ENCODE measurements at regions not wholly inside any gene's neighbourhood (a gene's known extent, or its start where the extent isn't known, plus 50 kb on each side); places are given as distances from the start of the nearest gene placed in this dataset.

DNA sequence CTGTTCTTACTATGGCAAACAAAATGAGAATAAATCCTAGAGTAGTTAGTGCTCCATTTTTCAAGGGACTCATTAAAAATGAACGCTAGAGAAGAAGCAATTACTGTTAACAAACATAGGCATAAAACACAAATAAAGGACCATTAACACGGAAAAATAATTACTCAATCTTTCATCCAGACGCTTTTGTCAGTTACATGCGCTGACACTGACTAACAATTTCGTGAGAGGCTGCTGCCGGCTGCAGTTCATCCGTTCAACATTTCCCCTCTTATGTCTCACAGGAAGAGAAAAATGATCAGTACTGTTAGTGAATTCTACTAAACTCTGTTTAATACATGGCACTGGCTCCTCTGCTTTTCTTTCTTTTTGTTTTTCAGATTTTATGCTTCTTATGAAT lies 472.7 kb upstream of the FLRT2 start:
- DNase-seq (ENCODE audit: low read depth), result no peak
- no peak overlapping the region for H3K4me3 ChIP-seq (ENCODE audit: low read length)
- TF ChIP-seq, protein P1, sequence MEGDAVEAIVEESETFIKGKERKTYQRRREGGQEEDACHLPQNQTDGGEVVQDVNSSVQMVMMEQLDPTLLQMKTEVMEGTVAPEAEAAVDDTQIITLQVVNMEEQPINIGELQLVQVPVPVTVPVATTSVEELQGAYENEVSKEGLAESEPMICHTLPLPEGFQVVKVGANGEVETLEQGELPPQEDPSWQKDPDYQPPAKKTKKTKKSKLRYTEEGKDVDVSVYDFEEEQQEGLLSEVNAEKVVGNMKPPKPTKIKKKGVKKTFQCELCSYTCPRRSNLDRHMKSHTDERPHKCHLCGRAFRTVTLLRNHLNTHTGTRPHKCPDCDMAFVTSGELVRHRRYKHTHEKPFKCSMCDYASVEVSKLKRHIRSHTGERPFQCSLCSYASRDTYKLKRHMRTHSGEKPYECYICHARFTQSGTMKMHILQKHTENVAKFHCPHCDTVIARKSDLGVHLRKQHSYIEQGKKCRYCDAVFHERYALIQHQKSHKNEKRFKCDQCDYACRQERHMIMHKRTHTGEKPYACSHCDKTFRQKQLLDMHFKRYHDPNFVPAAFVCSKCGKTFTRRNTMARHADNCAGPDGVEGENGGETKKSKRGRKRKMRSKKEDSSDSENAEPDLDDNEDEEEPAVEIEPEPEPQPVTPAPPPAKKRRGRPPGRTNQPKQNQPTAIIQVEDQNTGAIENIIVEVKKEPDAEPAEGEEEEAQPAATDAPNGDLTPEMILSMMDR (IDR thresholded peaks at IDR 0.05; ENCODE audit: insufficient read depth, low read depth, low read length, missing control alignments), result no peak

DNA sequence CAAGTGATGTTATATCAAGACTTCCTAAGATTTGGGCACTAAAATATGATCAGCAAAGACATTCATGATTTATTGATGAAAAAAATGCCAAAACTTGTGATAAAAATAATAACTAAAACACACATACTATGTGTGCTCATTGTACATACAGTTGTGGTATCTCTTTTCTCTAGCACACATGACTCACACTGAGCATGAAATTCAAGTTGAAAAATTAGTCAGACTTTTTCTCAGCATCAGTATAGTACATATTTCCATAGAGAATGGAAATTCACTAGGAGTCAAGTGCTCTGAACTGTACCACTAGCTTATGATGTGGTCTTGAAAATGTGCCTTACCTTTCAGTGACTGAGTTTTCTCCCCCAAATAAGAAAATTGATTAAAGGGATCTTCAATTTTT lies 471.8 kb upstream of the FLRT2 start:
- DNase-seq (ENCODE audit: low read depth), result peak; percentile 50
- H3K4me3 ChIP-seq (ENCODE audit: low read length), result no peak overlapping the region
- TF ChIP-seq, protein P1 (IDR thresholded peaks at IDR 0.05; ENCODE audit: insufficient read depth, low read depth, low read length, missing control alignments), result no peak

DNA sequence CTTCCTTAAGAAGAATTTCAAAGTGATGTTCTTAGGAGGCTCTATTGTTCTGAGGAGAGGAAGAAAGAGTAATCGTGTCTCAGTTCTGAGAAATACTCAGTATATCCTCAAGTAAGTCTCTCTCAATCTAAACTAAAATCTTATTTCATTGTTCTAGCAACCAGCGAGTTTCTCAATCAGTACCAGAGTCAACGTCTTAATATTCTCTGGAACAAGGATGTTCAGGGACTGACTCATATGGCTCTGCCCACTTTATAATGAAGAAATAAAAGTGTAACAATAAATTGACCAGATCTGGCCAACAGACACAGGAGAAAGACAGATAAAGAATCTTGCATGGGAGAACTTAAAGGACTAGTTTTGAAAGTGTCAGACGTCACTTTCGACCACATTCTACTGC lies 469.8 kb upstream of the FLRT2 start:
- peak; percentile 50 for DNase-seq (ENCODE audit: low read depth)
- TF ChIP-seq, protein P1 (IDR thresholded peaks at IDR 0.05; ENCODE audit: insufficient read depth, low read depth, low read length, missing control alignments), result no peak
- H3K4me3 ChIP-seq (ENCODE audit: low read length), result no peak overlapping the region

DNA sequence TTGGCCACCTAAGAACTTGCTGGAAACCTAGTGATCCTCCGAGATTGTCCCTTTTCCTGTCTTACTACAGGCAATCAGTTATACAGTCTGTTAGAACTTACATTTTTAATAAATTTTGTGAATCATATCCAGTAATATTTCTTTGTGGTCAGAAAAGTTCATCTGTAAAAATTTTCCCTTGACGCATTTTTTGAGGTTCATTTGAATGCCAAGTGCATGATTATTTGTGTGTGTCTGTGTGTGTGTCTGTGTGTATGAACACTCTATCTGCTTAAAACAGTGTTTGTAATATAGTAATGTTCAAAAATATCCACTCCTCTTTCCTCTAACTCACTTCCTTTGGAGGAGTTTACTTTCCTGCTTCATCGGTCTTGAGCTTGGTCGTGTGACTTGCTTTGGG lies 468.7 kb upstream of the FLRT2 start:
- H3K4me3 ChIP-seq (ENCODE audit: low read length), result no peak overlapping the region
- TF ChIP-seq, protein P1 (IDR thresholded peaks at IDR 0.05; ENCODE audit: insufficient read depth, low read depth, low read length, missing control alignments), result no peak
- DNase-seq (ENCODE audit: low read depth), result no peak

DNA sequence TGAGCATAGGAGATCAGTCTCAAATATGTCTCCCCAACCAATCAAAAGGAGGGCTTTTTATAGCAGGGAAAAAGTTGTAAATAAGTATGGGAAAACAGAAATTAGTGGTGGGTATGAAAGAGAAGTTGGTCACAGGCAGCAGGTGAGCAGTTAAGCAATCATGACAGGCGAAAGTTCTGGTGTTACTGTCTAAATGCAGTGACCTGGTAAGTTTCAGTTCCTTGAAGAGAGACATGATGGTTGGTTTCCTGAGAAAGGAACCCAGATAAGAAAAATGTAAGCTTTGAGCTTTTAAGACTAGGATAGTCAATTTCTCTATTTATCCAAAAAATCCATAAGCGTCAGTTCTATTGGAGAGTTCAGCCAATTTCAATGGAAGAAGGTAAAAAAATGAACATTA lies 466.2 kb upstream of the FLRT2 start:
- DNase-seq (ENCODE audit: low read depth), result no peak
- TF ChIP-seq, protein P1 (IDR thresholded peaks at IDR 0.05; ENCODE audit: insufficient read depth, low read depth, low read length, missing control alignments), result no peak
- H3K4me3 ChIP-seq (ENCODE audit: low read length), result no peak overlapping the region

DNA sequence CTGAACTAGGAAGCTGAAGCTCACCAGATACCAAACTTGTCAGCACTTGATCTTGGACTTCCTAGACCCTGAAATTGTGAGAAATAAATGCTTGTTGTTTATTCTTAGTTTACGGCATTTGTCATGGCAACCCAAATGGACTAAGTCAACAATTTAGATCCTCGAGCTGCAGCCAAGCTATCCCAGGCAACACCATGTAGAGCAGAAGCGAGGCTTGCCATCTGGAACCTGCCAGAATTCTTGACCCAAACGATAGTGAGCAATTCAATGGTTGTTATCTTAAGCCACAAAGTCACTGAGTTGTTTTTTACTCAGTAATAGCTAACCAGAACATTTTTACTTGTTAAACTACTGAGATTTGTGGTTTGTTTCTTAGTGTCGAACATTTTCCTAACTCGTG lies 458.5 kb upstream of the FLRT2 start:
- H3K4me3 ChIP-seq (ENCODE audit: low read length), result no peak overlapping the region
- no peak for DNase-seq (ENCODE audit: low read depth)
- TF ChIP-seq, protein P1 (IDR thresholded peaks at IDR 0.05; ENCODE audit: insufficient read depth, low read depth, low read length, missing control alignments), result no peak

DNA sequence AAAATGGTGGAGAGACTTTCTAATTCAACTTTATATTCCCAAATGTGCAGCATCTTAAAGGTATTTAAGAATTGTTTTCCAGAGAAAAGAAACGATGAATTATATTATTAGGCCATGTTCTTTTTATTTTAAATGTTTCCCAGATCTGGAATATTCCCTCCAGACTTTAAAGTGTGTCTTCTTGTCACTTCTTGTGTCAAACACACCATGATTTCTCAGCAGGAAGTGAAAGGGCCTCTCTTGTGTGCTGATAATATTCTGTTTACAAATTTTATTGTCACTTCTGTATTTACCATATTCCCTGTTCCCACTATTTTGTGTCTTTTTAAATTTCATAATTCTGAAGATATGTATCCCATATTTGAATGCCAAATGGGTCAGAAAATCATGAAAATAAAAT lies 455.0 kb upstream of the FLRT2 start:
- no peak for DNase-seq (ENCODE audit: low read depth)
- H3K4me3 ChIP-seq (ENCODE audit: low read length), result no peak overlapping the region
- TF ChIP-seq, protein P1 (IDR thresholded peaks at IDR 0.05; ENCODE audit: insufficient read depth, low read depth, low read length, missing control alignments), result no peak
